ENCODE measurements at regions not wholly inside any gene's neighbourhood (a gene's known extent, or its start where the extent isn't known, plus 50 kb on each side); places are given as distances from the start of the nearest gene placed in this dataset.

- DNase-seq = no peak
Measured at GRCh38 chr17:5789528-5789927, 205.2 kb upstream of the NLRP1 start.

- DNase-seq = no peak
Measured at GRCh38 chr17:5793157-5793556, 208.8 kb upstream of the NLRP1 start.

- DNase-seq = no peak
Measured at GRCh38 chr17:5793899-5794298, 209.6 kb upstream of the NLRP1 start.

GRCh38 chr17:5794385-5794784 is 210.1 kb upstream of the NLRP1 start:
- DNase-seq = no peak

- DNase-seq = no peak
Measured at GRCh38 chr17:5794881-5795506, 210.7 kb upstream of the NLRP1 start.

- DNase-seq = no peak
Measured at GRCh38 chr17:5797447-5798050, 213.2 kb upstream of the NLRP1 start.

- no peak for DNase-seq
Measured at GRCh38 chr17:5798094-5798493, 213.8 kb upstream of the NLRP1 start.

- DNase-seq = no peak
Measured at GRCh38 chr17:5800131-5800530, 215.8 kb upstream of the NLRP1 start.

- no peak for DNase-seq
Measured at GRCh38 chr17:5800646-5801045, 216.3 kb upstream of the NLRP1 start.

- DNase-seq = no peak
Measured at GRCh38 chr17:5804251-5804650, 219.9 kb upstream of the NLRP1 start.

- no peak for DNase-seq
Measured at GRCh38 chr17:5809056-5809455, 224.7 kb upstream of the NLRP1 start.

GRCh38 chr17:5809580-5810188 is 225.4 kb upstream of the NLRP1 start:
- DNase-seq = no peak

- DNase-seq = no peak
Measured at GRCh38 chr17:5812590-5812989, 228.3 kb upstream of the NLRP1 start.

GRCh38 chr17:5813357-5813756 is 229.0 kb upstream of the NLRP1 start:
- no peak for DNase-seq

GRCh38 chr17:5815396-5815795 is 231.1 kb upstream of the NLRP1 start:
- no peak for DNase-seq

GRCh38 chr17:5816491-5817070 is 232.3 kb upstream of the NLRP1 start:
- DNase-seq = no peak

GRCh38 chr17:5817475-5818395 is 233.4 kb upstream of the NLRP1 start:
- DNase-seq = no peak

- no peak for DNase-seq
Measured at GRCh38 chr17:5819396-5819795, 235.1 kb upstream of the NLRP1 start.

GRCh38 chr17:5819921-5820685 is 235.8 kb upstream of the NLRP1 start:
- no peak for DNase-seq

- no peak for DNase-seq
Measured at GRCh38 chr17:5820721-5821456, 236.6 kb upstream of the NLRP1 start.

- no peak for DNase-seq
Measured at GRCh38 chr17:5821803-5822202, 237.5 kb upstream of the NLRP1 start.
